ENCODE measurements at regions not wholly inside any gene's neighbourhood (a gene's known extent, or its start where the extent isn't known, plus 50 kb on each side); places are given as distances from the start of the nearest gene placed in this dataset.

DNA sequence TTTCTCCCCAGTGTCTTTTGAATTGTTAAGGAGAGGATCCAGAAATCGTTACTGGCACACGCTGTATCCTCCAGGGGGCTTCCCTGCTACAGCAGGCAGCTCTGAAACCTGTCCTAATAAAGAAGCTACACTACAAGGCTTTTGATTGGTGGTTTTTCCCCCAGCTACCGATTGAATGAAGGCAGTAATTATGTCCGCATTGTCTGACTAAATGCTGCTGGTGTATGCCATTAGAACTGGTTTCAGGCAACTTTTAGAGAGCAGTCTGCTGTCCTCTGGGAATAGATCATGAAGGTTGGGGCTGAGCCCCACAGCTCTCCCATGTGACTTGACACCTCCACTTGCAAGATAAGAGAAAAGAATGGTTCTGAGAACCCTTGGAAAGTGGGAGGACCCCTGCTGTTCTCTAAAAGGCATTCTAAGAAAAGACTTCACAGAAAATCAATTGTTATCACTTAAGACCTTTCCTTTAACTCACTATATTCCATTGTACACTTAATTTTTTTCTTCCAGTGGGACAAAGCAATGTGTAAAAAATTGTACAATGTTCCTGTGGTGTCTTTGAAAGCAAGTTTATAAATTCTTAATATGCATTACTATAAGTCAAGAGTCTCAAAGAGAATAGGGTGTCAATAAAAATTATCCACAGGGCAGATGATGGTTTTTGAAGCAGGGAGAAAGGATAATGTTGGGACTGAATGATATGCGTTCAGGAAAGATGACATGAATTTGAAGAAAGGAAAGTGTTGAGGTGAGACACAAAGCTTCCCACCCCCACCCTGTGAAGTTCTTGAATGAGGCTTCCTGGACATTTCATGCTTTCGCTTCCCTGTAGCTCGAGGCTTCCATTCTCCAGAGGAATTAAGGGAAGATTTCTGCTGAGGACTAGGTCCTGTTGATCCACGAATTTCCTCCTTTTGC lies 53.0 kb upstream of the DAZL start:
- TF ChIP-seq SMC3 (conservative IDR thresholded peaks at IDR 0.05; ENCODE audit: poor library complexity) (peak; percentile 71), EP300 (conservative IDR thresholded peaks at IDR 0.05; ENCODE audit: poor library complexity, severe bottlenecking) (peak; percentile 80), TAF1 (IDR thresholded peaks at IDR 0.05; ENCODE audit: low read depth) (no peak), EZH2 (IDR thresholded peaks at IDR 0.05; ENCODE audit: borderline replicate concordance, insufficient read depth, low read length, poor library complexity, severe bottlenecking) (no peak), POLR2AphosphoS5 (IDR thresholded peaks at IDR 0.05) (peak; percentile 71), MXI1 (conservative IDR thresholded peaks at IDR 0.05; ENCODE audit: poor library complexity, severe bottlenecking) (no peak), RAD21 (conservative IDR thresholded peaks at IDR 0.05) (peak; percentile 71)
- TF ChIP-seq, protein P1, sequence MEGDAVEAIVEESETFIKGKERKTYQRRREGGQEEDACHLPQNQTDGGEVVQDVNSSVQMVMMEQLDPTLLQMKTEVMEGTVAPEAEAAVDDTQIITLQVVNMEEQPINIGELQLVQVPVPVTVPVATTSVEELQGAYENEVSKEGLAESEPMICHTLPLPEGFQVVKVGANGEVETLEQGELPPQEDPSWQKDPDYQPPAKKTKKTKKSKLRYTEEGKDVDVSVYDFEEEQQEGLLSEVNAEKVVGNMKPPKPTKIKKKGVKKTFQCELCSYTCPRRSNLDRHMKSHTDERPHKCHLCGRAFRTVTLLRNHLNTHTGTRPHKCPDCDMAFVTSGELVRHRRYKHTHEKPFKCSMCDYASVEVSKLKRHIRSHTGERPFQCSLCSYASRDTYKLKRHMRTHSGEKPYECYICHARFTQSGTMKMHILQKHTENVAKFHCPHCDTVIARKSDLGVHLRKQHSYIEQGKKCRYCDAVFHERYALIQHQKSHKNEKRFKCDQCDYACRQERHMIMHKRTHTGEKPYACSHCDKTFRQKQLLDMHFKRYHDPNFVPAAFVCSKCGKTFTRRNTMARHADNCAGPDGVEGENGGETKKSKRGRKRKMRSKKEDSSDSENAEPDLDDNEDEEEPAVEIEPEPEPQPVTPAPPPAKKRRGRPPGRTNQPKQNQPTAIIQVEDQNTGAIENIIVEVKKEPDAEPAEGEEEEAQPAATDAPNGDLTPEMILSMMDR (IDR thresholded peaks at IDR 0.05; ENCODE audit: poor library complexity, severe bottlenecking) = peak; percentile 69
- TF ChIP-seq, protein P2, sequence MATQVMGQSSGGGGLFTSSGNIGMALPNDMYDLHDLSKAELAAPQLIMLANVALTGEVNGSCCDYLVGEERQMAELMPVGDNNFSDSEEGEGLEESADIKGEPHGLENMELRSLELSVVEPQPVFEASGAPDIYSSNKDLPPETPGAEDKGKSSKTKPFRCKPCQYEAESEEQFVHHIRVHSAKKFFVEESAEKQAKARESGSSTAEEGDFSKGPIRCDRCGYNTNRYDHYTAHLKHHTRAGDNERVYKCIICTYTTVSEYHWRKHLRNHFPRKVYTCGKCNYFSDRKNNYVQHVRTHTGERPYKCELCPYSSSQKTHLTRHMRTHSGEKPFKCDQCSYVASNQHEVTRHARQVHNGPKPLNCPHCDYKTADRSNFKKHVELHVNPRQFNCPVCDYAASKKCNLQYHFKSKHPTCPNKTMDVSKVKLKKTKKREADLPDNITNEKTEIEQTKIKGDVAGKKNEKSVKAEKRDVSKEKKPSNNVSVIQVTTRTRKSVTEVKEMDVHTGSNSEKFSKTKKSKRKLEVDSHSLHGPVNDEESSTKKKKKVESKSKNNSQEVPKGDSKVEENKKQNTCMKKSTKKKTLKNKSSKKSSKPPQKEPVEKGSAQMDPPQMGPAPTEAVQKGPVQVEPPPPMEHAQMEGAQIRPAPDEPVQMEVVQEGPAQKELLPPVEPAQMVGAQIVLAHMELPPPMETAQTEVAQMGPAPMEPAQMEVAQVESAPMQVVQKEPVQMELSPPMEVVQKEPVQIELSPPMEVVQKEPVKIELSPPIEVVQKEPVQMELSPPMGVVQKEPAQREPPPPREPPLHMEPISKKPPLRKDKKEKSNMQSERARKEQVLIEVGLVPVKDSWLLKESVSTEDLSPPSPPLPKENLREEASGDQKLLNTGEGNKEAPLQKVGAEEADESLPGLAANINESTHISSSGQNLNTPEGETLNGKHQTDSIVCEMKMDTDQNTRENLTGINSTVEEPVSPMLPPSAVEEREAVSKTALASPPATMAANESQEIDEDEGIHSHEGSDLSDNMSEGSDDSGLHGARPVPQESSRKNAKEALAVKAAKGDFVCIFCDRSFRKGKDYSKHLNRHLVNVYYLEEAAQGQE (IDR thresholded peaks at IDR 0.05; ENCODE audit: borderline replicate concordance) = peak; percentile 60
